ENCODE measurements at regions not wholly inside any gene's neighbourhood (a gene's known extent, or its start where the extent isn't known, plus 50 kb on each side); places are given as distances from the start of the nearest gene placed in this dataset.

DNA sequence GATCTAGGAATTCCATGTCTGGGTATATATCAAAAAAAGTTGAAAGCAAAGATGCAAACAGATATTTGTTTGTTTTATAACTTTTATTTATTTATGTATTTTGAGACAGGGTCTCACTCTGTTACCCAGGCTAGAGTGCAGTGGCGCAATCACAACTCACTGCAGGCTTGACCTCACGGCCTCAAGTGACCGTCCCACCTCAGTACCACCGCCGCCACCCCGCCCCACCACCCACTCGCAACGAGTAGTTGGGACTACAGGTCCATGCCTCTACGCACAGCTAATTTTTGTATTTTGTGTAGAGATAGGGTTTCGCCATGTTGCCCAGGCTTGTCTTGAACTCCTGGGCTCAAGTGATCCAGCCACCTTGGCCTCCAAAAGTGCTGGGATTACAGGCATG is 66.5 kb upstream of the KTN1 start:
- ChIA-PET POLR2A (no interaction called here), CTCF (ENCODE audit: low intra/inter-chr PET ratio, low total read pairs) (no interaction called here)
- ATAC-seq (no peak), DNase-seq (ENCODE audit: low spot score) (no peak), FAIRE-seq (no peak)
- Histone ChIP-seq H2AFZ (ENCODE audit: low read length) (no peak overlapping the region), H3K36me3 (replicated peaks in 1 of 2; ENCODE audit: control insufficient read depth in 1 of 2, insufficient read depth in 2 of 2, low read length in 2 of 2) (no peaks in the 10 kb centered on the region), H3K9ac (ENCODE audit: insufficient read depth, low read depth, low read length) (no peak overlapping the region), H3K27ac (ENCODE audit: extremely low read length, insufficient read depth, low read length) (no peak overlapping the region), H3K4me3 (replicated peaks in 1 of 3; ENCODE audit: insufficient read depth in 1 of 3, low read depth in 2 of 3, low read length in 3 of 3) (no peak overlapping the region), H4K20me1 (ENCODE audit: insufficient read depth, low read length) (no peaks in the 10 kb centered on the region), H3K79me2 (ENCODE audit: insufficient read depth, low read length) (no peaks in the 10 kb centered on the region), H3K9me3 (ENCODE audit: low read length) (no peaks in the 10 kb centered on the region), H3K27me3 (ENCODE audit: control insufficient read depth in 1 of 2, insufficient read depth in 2 of 2, low read length in 2 of 2) (no peaks in the 10 kb centered on the region), H3K4me2 (ENCODE audit: low read depth, low read length) (no peak overlapping the region), H3K4me1 (ENCODE audit: insufficient read depth, low read length) (no peaks in the 10 kb centered on the region)
- 85% methylated on average over 10 of the region's 10 CpGs for WGBS (ENCODE audit: low lambda C conversion rate)
- intact Hi-C loops (cut with micrococcal nuclease; ENCODE audit: unreplicated experiment) = no loop called here
- TF ChIP-seq, protein P1, sequence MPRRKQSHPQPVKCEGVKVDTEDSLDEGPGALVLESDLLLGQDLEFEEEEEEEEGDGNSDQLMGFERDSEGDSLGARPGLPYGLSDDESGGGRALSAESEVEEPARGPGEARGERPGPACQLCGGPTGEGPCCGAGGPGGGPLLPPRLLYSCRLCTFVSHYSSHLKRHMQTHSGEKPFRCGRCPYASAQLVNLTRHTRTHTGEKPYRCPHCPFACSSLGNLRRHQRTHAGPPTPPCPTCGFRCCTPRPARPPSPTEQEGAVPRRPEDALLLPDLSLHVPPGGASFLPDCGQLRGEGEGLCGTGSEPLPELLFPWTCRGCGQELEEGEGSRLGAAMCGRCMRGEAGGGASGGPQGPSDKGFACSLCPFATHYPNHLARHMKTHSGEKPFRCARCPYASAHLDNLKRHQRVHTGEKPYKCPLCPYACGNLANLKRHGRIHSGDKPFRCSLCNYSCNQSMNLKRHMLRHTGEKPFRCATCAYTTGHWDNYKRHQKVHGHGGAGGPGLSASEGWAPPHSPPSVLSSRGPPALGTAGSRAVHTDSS (CRISPR knock-in tag; conservative IDR thresholded peaks at IDR 0.05) = no peak
- TF ChIP-seq, protein P2, sequence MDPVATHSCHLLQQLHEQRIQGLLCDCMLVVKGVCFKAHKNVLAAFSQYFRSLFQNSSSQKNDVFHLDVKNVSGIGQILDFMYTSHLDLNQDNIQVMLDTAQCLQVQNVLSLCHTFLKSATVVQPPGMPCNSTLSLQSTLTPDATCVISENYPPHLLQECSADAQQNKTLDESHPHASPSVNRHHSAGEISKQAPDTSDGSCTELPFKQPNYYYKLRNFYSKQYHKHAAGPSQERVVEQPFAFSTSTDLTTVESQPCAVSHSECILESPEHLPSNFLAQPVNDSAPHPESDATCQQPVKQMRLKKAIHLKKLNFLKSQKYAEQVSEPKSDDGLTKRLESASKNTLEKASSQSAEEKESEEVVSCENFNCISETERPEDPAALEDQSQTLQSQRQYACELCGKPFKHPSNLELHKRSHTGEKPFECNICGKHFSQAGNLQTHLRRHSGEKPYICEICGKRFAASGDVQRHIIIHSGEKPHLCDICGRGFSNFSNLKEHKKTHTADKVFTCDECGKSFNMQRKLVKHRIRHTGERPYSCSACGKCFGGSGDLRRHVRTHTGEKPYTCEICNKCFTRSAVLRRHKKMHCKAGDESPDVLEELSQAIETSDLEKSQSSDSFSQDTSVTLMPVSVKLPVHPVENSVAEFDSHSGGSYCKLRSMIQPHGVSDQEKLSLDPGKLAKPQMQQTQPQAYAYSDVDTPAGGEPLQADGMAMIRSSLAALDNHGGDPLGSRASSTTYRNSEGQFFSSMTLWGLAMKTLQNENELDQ (CRISPR knock-in tag; IDR thresholded peaks at IDR 0.05; ENCODE audit: borderline replicate concordance) = no peak
- no peak for TF ChIP-seq PRMT3 (CRISPR knock-in tag; IDR thresholded peaks at IDR 0.05; ENCODE audit: borderline replicate concordance, low read depth)
- TF ChIP-seq ZNF224 (CRISPR knock-in tag; IDR thresholded peaks at IDR 0.05) = no peak
- TF ChIP-seq SALL2 (CRISPR knock-in tag; IDR thresholded peaks at IDR 0.05) = no peak
- TF ChIP-seq, protein P3, sequence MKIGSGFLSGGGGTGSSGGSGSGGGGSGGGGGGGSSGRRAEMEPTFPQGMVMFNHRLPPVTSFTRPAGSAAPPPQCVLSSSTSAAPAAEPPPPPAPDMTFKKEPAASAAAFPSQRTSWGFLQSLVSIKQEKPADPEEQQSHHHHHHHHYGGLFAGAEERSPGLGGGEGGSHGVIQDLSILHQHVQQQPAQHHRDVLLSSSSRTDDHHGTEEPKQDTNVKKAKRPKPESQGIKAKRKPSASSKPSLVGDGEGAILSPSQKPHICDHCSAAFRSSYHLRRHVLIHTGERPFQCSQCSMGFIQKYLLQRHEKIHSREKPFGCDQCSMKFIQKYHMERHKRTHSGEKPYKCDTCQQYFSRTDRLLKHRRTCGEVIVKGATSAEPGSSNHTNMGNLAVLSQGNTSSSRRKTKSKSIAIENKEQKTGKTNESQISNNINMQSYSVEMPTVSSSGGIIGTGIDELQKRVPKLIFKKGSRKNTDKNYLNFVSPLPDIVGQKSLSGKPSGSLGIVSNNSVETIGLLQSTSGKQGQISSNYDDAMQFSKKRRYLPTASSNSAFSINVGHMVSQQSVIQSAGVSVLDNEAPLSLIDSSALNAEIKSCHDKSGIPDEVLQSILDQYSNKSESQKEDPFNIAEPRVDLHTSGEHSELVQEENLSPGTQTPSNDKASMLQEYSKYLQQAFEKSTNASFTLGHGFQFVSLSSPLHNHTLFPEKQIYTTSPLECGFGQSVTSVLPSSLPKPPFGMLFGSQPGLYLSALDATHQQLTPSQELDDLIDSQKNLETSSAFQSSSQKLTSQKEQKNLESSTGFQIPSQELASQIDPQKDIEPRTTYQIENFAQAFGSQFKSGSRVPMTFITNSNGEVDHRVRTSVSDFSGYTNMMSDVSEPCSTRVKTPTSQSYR (CRISPR knock-in tag; IDR thresholded peaks at IDR 0.05; ENCODE audit: borderline replicate concordance) = no peak
- TF ChIP-seq ARNT (IDR thresholded peaks at IDR 0.05) = no peak
- TF ChIP-seq, protein P4, sequence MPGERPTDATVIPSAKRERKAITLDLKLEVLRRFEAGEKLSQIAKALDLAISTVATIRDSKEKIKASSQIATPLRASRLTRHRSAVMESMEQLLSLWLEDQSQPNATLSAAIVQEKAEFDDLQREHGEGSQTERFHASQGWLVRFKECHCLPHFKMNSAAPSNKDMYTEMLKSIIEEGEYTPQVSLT (CRISPR knock-in tag; IDR thresholded peaks at IDR 0.05; ENCODE audit: borderline replicate concordance, low read depth) = no peak
- TF ChIP-seq, protein P5, sequence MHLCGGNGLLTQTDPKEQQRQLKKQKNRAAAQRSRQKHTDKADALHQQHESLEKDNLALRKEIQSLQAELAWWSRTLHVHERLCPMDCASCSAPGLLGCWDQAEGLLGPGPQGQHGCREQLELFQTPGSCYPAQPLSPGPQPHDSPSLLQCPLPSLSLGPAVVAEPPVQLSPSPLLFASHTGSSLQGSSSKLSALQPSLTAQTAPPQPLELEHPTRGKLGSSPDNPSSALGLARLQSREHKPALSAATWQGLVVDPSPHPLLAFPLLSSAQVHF (CRISPR knock-in tag; IDR thresholded peaks at IDR 0.05) = no peak
- in situ Hi-C loops (cut with HindIII; ENCODE audit: extremely low pct_ligation_motif_present, low pct_unique_long_range_greater_than_20kb) = no loop called here
- BruUV-seq (replicated peaks) = no TSS peak
